ENCODE measurements at regions not wholly inside any gene's neighbourhood (a gene's known extent, or its start where the extent isn't known, plus 50 kb on each side); places are given as distances from the start of the nearest gene placed in this dataset.

DNA sequence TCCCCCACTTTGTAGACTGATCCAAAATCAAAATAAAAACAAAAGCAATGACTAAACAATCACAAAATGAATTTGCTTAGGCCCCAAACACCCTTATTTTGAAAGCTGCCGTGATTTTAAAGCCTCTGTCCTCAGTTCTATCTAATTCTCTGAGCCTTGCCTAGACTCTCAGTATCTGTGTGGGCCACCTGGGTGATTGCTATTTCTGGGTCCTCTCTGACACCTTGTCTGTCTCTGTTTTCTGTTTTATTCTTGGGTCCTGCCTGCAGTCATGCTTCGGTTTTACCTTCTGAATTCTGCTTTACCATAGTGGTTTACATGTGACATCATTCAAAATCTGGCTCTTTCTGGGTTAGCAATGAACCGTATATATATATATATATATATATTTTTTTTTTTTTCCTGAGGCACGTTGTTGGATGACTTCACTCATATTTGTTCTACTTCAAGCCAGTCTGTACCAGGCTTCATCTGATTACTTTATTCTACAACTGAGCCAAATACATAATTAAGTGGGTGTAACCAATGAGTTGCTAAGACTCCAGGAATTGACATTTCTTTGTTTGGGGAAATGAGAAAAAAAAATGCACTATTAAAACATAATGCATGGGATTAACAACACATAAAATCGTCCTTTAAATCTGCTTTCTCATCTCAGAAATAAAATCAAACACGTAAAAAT lies 710.7 kb upstream of the SLIT2 start:
- TF ChIP-seq, protein P1, sequence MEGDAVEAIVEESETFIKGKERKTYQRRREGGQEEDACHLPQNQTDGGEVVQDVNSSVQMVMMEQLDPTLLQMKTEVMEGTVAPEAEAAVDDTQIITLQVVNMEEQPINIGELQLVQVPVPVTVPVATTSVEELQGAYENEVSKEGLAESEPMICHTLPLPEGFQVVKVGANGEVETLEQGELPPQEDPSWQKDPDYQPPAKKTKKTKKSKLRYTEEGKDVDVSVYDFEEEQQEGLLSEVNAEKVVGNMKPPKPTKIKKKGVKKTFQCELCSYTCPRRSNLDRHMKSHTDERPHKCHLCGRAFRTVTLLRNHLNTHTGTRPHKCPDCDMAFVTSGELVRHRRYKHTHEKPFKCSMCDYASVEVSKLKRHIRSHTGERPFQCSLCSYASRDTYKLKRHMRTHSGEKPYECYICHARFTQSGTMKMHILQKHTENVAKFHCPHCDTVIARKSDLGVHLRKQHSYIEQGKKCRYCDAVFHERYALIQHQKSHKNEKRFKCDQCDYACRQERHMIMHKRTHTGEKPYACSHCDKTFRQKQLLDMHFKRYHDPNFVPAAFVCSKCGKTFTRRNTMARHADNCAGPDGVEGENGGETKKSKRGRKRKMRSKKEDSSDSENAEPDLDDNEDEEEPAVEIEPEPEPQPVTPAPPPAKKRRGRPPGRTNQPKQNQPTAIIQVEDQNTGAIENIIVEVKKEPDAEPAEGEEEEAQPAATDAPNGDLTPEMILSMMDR (IDR thresholded peaks at IDR 0.05 in 2 of 3, conservative IDR thresholded peaks at IDR 0.05 in 1 of 3; ENCODE audit: control insufficient read depth in 2 of 3, extremely low read depth in 1 of 3, insufficient read depth in 1 of 3, low read depth in 3 of 3, low read length in 3 of 3): no peak
- TF ChIP-seq SMARCA5 (IDR thresholded peaks at IDR 0.05) (no peak), CREM (IDR thresholded peaks at IDR 0.05; ENCODE audit: low read depth) (no peak), HCFC1 (IDR thresholded peaks at IDR 0.05; ENCODE audit: low read length) (no peak), CBX5 (IDR thresholded peaks at IDR 0.05; ENCODE audit: low read depth) (no peak), GATAD2B (conservative IDR thresholded peaks at IDR 0.05; ENCODE audit: low read depth) (no peak), EP300 (IDR thresholded peaks at IDR 0.05; ENCODE audit: borderline replicate concordance in 1 of 2, control insufficient read depth in 1 of 2, low read depth in 2 of 2, low read length in 2 of 2) (no peak)

Data from GM12878 (cell line).